CD4-positive, alpha-beta T cell (primary cell): ENCODE measurements at regions not wholly inside any gene's neighbourhood (a gene's known extent, or its start where the extent isn't known, plus 50 kb on each side); places are given as distances from the start of the nearest gene placed in this dataset.
A peak's percentile ranks its signal among the peaks of the same experiment; 100 is the strongest.
"Not testable (repeated sequence)": the region's sequence is repeated elsewhere in the genome, so short reads cannot be mapped to it uniquely, and the experiment has no call there.

Experiments used
- ATAC-seq: fragments of 200-7000 bp; cut with Tn5 transposase; one replicate; pipeline ENCODE4 v1.10.0; 2022; ENCODE audit warnings: mild to moderate bottlenecking; ENCODE audit not compliant: poor library complexity
- CTCF ChIA-PET: fragments of 350-600 bp; sonication (Branson Sonifier 250); formaldehyde crosslinking; loops from one replicate; lab custom pipeline; 2021; ENCODE audit warnings: antibody characterized with exemption, inconsistent platforms; lab: Charles Lee
- POLR2A ChIA-PET: fragments of 350-600 bp; sonication (Branson Sonifier 250); formaldehyde crosslinking; loops from one replicate; lab custom pipeline; 2021; ENCODE audit warnings: antibody characterized with exemption, inconsistent platforms; lab: Charles Lee
- DNase-seq, 14 experiments: peaks; one replicate each; pipeline ENCODE4 v3.0.0-alpha.2; 2013 to 2020; ENCODE audit warnings: mixed read lengths in 2 of 14
- H3K27ac ChIP-seq, 2 donors: one replicate each; pipeline versions ENCODE4 v1.5.1 to v1.7.0; 2013; ENCODE audit warnings: low read length in 2 of 2, low read depth in 1 of 2, mild to moderate bottlenecking in 1 of 2
- H3K27me3 ChIP-seq, 2 experiments: 1 replicate in 1 of 2; 2 replicates in 1 of 2; pipeline versions ENCODE4 v1.6.1 to v1.7.0; 2013; ENCODE audit warnings: low read length in 2 of 2, control low read depth in 1 of 2, mild to moderate bottlenecking in 1 of 2, moderate library complexity in 1 of 2; ENCODE audit not compliant: insufficient read depth in 2 of 2, control insufficient read depth in 1 of 2
- H3K36me3 ChIP-seq: one replicate; pipeline ENCODE4 v1.6.1; 2013; ENCODE audit warnings: low read length, control low read depth; ENCODE audit not compliant: insufficient read depth
- H3K4me1 ChIP-seq: one replicate; pipeline ENCODE4 v1.6.1; 2013; ENCODE audit warnings: low read length, control low read depth; ENCODE audit not compliant: insufficient read depth
- H3K4me3 ChIP-seq: one replicate; pipeline ENCODE4 v1.5.1; 2013; ENCODE audit warnings: mild to moderate bottlenecking, low read length, moderate library complexity
- H3K9me3 ChIP-seq, 2 experiments: 1 replicate in 1 of 2; 2 replicates in 1 of 2; pipeline versions ENCODE4 v1.6.1 to v1.7.0; 2013; ENCODE audit warnings: low read length in 2 of 2, mild to moderate bottlenecking in 2 of 2, control low read depth in 1 of 2, moderate library complexity in 1 of 2; ENCODE audit not compliant: control insufficient read depth in 1 of 2, insufficient read depth in 1 of 2
- H3K27ac Mint-ChIP-seq: one replicate; pipeline ENCODE4 v1.8.0; 2020; ENCODE audit warnings: mixed read lengths
- H3K27me3 Mint-ChIP-seq: one replicate; pipeline ENCODE4 v1.8.0; 2021; ENCODE audit warnings: mixed read lengths
- H3K36me3 Mint-ChIP-seq: one replicate; pipeline ENCODE4 v1.8.0; 2021; ENCODE audit warnings: low read depth, mixed read lengths
- H3K4me1 Mint-ChIP-seq: one replicate; pipeline ENCODE4 v1.8.0; 2021; ENCODE audit warnings: low read depth, mixed read lengths
- H3K4me3 Mint-ChIP-seq: one replicate; pipeline ENCODE4 v1.8.0; 2020; ENCODE audit warnings: mild to moderate bottlenecking, mixed read lengths
- H3K9me3 Mint-ChIP-seq: one replicate; pipeline ENCODE4 v1.8.0; 2020; ENCODE audit warnings: mixed read lengths
- CTCF ChIP-seq: fragments of 200-600 bp; IDR thresholded peaks from one replicate; pipeline ENCODE4 v1.8.0; 2022; ENCODE audit warnings: antibody characterized with exemption, mild to moderate bottlenecking
- intact Hi-C, 2 experiments: fragments of 100-400 bp; cut with DNase I in 1 of 2; cut with micrococcal nuclease in 1 of 2; formaldehyde crosslinking; loops; one replicate each; pipeline versions ENCODE4 v1.15.1 to v1.9.0; 2023 to 2025; cut with DNase I, micrococcal nuclease

GRCh38 chr5:126681970-126682369 lies 81.2 kb downstream of the PHAX start:
- H3K36me3 Mint-ChIP-seq, result no peaks in the 10 kb centered on the region
- Histone ChIP-seq H3K27me3 (no peaks in the 10 kb centered on the region), H3K9me3 (no peaks in the 10 kb centered on the region), H3K27ac (no peak overlapping the region), H3K4me3 (no peak overlapping the region), H3K36me3 (no peaks in the 10 kb centered on the region), H3K4me1 (no peaks in the 10 kb centered on the region)
- no peak for TF ChIP-seq CTCF
- H3K27ac Mint-ChIP-seq, result no peak overlapping the region
- no peaks in the 10 kb centered on the region for H3K4me1 Mint-ChIP-seq
- no peak overlapping the region for H3K4me3 Mint-ChIP-seq
- POLR2A ChIA-PET, result no interaction called here
- no peaks in the 10 kb centered on the region for H3K27me3 Mint-ChIP-seq
- no peaks in the 10 kb centered on the region for H3K9me3 Mint-ChIP-seq
- DNase-seq, result no peak
- intact Hi-C loops, result loop anchor here in 1 of 2 experiments (5.0 kb wide), 1 partner anchor 40 kb away; no protein-coding TSS in a partner anchor
- ATAC-seq, result no peak
- CTCF ChIA-PET, result no interaction called here

- Mint-ChIP-seq H3K4me1 (no peaks in the 10 kb centered on the region), H3K27me3 (no peaks in the 10 kb centered on the region), H3K27ac (no peak overlapping the region), H3K9me3 (no peaks in the 10 kb centered on the region), H3K4me3 (no peak overlapping the region), H3K36me3 (no peaks in the 10 kb centered on the region)
- H3K27ac ChIP-seq, result no peak overlapping the region
- no peaks in the 10 kb centered on the region for H3K36me3 ChIP-seq
- CTCF ChIA-PET, result no interaction called here
- no peaks in the 10 kb centered on the region for H3K4me1 ChIP-seq
- POLR2A ChIA-PET, result no interaction called here
- H3K4me3 ChIP-seq, result no peak overlapping the region
- H3K9me3 ChIP-seq, result no peaks in the 10 kb centered on the region
- TF ChIP-seq CTCF, result no peak
- intact Hi-C loops, result loop anchor here in 1 of 2 experiments (5.0 kb wide), 1 partner anchor 39 kb away; no protein-coding TSS in a partner anchor
- DNase-seq, result no peak
- no peak for ATAC-seq
- H3K27me3 ChIP-seq, result no peaks in the 10 kb centered on the region
Observed at GRCh38 chr5:126682856-126683255, 82.1 kb downstream of the PHAX start.

- H3K27me3 ChIP-seq, result no peaks in the 10 kb centered on the region
- POLR2A ChIA-PET, result interaction anchor here (1.6 kb wide), 1 partner anchor 94 kb away, joined by 10 read pairs; the partner anchor contains the start of gene LMNB1
- intact Hi-C loops, result loop anchor here in 1 of 2 experiments (5.0 kb wide), 1 partner anchor 38 kb away; no protein-coding TSS in a partner anchor
- H3K4me3 ChIP-seq, result no peak overlapping the region
- CTCF ChIA-PET, result interaction anchor here (0.7 kb wide), 1 partner anchor 93 kb away, joined by 3 read pairs; the partner anchor contains the start of gene LMNB1
- no peak overlapping the region for H3K27ac ChIP-seq
- no peaks in the 10 kb centered on the region for H3K4me1 ChIP-seq
- no peaks in the 10 kb centered on the region for H3K36me3 ChIP-seq
- TF ChIP-seq CTCF, result no peak
- Mint-ChIP-seq H3K27me3 (no peaks in the 10 kb centered on the region), H3K4me3 (no peak overlapping the region), H3K36me3 (no peaks in the 10 kb centered on the region), H3K9me3 (no peaks in the 10 kb centered on the region), H3K27ac (no peak overlapping the region), H3K4me1 (no peaks in the 10 kb centered on the region)
- ATAC-seq (no peak), DNase-seq (no peak)
- no peaks in the 10 kb centered on the region for H3K9me3 ChIP-seq
Observed at GRCh38 chr5:126683912-126684311, 83.2 kb downstream of the PHAX start.

GRCh38 chr5:126684656-126685442 lies 84.1 kb downstream of the PHAX start:
- CTCF ChIA-PET, H3K4me3 Mint-ChIP-seq, H3K36me3 Mint-ChIP-seq: not testable (repeated sequence)

More at GRCh38 chr5:126684656-126685442, 84.1 kb downstream of the PHAX start:
- not testable (repeated sequence) for H3K9me3 Mint-ChIP-seq, H3K27ac ChIP-seq, H3K27me3 Mint-ChIP-seq, H3K4me1 ChIP-seq, H3K4me3 ChIP-seq, H3K27me3 ChIP-seq, H3K27ac Mint-ChIP-seq, H3K4me1 Mint-ChIP-seq, H3K36me3 ChIP-seq, H3K9me3 ChIP-seq, ATAC-seq
- intact Hi-C loops, result loop anchor here in 1 of 2 experiments (5.0 kb wide), 1 partner anchor 37 kb away; no protein-coding TSS in a partner anchor
- peak in 4 of 14 experiments; percentile 7 to 47 (median 14) for DNase-seq
- POLR2A ChIA-PET, result interaction anchor here (1.6 kb wide), 1 partner anchor 93 kb away, joined by 10 read pairs; the partner anchor contains the start of gene LMNB1
